ENCODE measurements at regions not wholly inside any gene's neighbourhood (a gene's known extent, or its start where the extent isn't known, plus 50 kb on each side); places are given as distances from the start of the nearest gene placed in this dataset.

DNA sequence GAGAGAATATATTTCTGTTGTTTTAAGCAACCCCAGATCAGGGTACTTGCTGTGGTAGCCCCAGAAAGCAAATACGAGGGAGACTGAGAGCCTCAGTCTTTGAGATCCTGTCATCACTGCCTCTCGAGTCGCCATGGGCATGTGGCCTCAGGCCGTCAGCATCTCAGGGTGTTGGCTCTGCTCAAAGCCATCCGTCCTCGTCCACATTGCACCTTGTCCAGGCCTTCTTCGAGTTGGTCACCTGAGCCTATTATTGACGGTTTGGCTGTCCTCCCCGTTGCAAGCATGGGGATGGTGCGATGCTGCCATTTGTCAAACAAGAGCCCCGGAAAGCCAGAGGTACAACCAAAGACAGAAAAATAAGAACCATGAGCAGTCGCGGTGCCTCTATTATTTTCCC lies 136.9 kb downstream of the IRF8 start:
- FAIRE-seq, result no peak
- TF ChIP-seq PAX5 (IDR thresholded peaks at IDR 0.05; ENCODE audit: insufficient read depth, low read length, severe bottlenecking) (no peak), POLR2AphosphoS5 (IDR thresholded peaks at IDR 0.05; ENCODE audit: low read depth, low read length) (no peak), TAF1 (IDR thresholded peaks at IDR 0.05; ENCODE audit: low read depth, low read length) (no peak), POLR2A (IDR thresholded peaks at IDR 0.05; ENCODE audit: low read depth, low read length) (no peak)

DNA sequence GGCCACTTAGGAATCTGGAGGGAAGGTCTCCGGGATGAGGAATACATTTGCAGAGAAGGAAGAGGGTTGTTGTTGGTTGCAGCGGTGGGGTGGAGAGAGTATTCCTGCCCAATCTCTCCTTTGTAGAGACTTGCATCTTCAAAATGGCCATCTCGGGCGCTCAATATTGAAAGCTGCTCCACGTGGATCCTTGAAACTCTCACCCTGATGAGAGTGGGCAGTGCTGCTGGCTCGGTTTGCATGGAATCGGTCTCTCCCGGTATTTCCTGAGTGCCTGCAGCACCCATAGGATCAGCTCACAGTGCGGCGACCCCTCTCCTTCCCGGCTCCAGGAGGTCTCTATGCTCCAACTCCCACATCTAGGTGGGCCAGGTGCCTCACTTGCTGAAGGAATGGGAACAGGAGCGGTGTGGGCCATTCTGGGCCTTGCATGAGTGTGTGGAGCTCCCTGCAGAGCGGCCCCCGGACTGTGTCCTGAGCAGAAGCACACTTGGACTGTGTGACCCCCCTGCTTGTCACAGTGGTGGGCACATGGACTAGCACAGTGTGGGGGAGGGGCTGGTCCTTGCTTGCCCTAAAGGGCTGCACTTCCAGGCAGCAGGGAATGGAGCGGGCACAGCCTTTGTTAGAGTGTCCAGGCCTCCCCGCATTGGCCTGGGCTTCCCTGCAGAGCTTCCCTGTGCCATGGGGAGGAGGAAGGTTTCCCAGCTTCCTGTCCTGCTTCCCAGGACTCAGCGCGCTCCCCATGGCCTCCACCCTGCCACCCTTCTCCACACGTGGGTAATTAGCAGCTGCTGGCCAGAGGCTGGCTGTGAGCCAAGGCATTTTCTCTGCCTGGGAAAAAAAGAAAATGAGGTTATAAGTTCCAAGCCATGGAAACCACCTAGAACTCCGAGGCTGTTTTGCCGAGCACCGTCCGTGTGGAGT lies 139.3 kb downstream of the IRF8 start:
- FAIRE-seq, result no peak
- no peak for DNase-seq (ENCODE audit: insufficient read length, low spot score)
- TF ChIP-seq SPI1 (IDR thresholded peaks at IDR 0.05; ENCODE audit: low read depth, low read length), result no peak
- TF ChIP-seq PAX5 (IDR thresholded peaks at IDR 0.05; ENCODE audit: insufficient read depth, low read length, severe bottlenecking), result no peak

More for the DNA sequence above, 136.9 kb downstream of the IRF8 start:
- DNase-seq (ENCODE audit: insufficient read length, low spot score), result no peak

DNA sequence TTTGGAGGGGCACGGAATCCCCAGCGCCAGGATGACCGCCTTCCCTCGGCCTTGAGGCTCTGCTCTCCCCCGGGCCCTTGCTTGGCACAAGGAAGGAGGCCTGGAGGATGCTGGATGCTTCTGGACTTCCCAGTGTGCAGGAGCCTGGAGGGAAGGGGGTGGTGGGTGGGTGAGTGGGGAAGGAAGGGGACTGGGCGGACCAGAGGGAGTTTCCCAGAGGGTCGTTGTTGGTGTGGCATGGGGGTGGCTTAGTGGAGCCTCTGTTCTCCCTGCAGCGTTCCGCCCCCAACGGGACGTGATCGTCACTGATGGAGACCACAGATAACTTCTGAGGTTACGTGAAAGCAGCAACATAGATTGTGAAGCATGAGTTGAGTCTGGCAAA lies 140.0 kb downstream of the IRF8 start:
- DNase-seq (ENCODE audit: insufficient read length, low spot score) (no peak), FAIRE-seq (no peak)
- TF ChIP-seq SPI1 (IDR thresholded peaks at IDR 0.05; ENCODE audit: low read depth, low read length), result no peak
- TF ChIP-seq POLR2A (IDR thresholded peaks at IDR 0.05; ENCODE audit: low read depth, low read length), result no peak
- TF ChIP-seq POU2F2 (IDR thresholded peaks at IDR 0.05; ENCODE audit: low read depth, low read length), result no peak
- no peak for TF ChIP-seq POLR2AphosphoS5 (IDR thresholded peaks at IDR 0.05; ENCODE audit: low read depth, low read length)
- no peak for TF ChIP-seq PAX5 (IDR thresholded peaks at IDR 0.05; ENCODE audit: insufficient read depth, low read length, severe bottlenecking)
- no peak for TF ChIP-seq TAF1 (IDR thresholded peaks at IDR 0.05; ENCODE audit: low read depth, low read length)

DNA sequence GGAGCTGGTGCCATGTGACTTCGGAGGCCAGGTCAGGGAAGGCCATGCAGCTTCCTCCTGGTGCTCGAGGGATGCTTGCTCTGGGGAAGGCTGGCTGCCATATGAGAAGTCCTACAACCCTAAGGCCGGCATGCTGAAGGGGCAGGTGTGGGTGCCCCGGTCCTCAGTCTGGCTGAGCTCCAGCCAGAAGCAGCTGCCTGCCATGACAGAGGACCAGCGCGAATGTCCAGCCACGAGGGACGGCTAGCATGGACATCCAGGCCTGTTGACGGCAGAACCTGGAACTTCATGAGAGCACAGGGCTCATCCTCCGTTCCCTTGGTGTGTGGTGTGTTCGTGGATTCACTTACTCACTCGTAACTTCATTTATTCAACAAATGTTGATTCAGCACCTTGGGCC lies 140.6 kb downstream of the IRF8 start:
- FAIRE-seq (no peak), DNase-seq (ENCODE audit: insufficient read length, low spot score) (no peak)
- TF ChIP-seq PAX5 (IDR thresholded peaks at IDR 0.05; ENCODE audit: insufficient read depth, low read length, severe bottlenecking) (no peak), TAF1 (IDR thresholded peaks at IDR 0.05; ENCODE audit: low read depth, low read length) (no peak), POU2F2 (IDR thresholded peaks at IDR 0.05; ENCODE audit: low read depth, low read length) (no peak), POLR2A (IDR thresholded peaks at IDR 0.05; ENCODE audit: low read depth, low read length) (no peak), SPI1 (IDR thresholded peaks at IDR 0.05; ENCODE audit: low read depth, low read length) (no peak), POLR2AphosphoS5 (IDR thresholded peaks at IDR 0.05; ENCODE audit: low read depth, low read length) (no peak)

DNA sequence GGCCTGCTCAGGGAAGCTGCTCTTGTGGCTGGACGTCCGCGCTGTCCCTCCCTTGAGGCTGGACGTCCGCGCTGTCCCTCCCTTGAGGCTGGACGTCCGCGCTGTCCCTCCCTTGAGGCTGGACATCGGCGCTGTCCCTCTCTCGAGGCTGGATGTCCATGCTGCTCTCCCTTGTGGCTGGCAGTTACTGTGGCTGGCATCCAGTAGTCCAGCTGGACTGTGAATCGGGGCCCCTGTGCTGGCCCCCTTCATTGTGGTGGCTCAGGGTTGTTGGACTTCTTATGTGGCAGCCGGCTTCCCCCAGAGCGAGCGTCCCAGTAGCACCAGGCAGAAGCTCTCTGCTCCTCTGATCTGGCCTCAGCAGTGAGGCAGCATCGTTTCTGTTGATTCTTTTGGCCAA lies 141.5 kb downstream of the IRF8 start:
- DNase-seq (ENCODE audit: insufficient read length, low spot score) (no peak), FAIRE-seq (no peak)
- TF ChIP-seq POLR2AphosphoS5 (IDR thresholded peaks at IDR 0.05; ENCODE audit: low read depth, low read length) (no peak), POLR2A (IDR thresholded peaks at IDR 0.05; ENCODE audit: low read depth, low read length) (no peak), POU2F2 (IDR thresholded peaks at IDR 0.05; ENCODE audit: low read depth, low read length) (no peak), PAX5 (IDR thresholded peaks at IDR 0.05; ENCODE audit: insufficient read depth, low read length, severe bottlenecking) (no peak), SPI1 (IDR thresholded peaks at IDR 0.05; ENCODE audit: low read depth, low read length) (no peak), TAF1 (IDR thresholded peaks at IDR 0.05; ENCODE audit: low read depth, low read length) (no peak)

DNA sequence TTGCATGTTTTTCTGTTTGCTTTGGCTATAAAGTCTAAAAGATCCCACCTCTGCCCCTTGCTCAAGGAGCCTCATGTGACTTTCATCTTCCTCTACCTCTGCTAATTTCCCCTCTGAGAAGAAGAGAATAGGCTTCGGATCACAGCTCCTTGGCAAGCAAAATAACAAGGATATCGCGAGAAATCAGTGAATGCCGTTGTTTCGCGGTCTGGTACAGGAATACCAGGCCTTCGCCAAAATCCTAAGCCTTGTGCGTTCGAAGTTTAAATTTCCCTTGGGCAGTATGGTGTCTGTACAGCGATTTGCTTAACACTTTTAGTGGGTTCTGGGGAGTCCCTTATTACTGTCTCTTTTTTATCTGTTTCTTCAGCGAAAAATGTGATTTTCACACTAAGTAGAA lies 142.3 kb downstream of the IRF8 start:
- no peak for DNase-seq (ENCODE audit: insufficient read length, low spot score)
- TF ChIP-seq POLR2A (IDR thresholded peaks at IDR 0.05; ENCODE audit: low read depth, low read length) (no peak), TAF1 (IDR thresholded peaks at IDR 0.05; ENCODE audit: low read depth, low read length) (no peak)

DNA sequence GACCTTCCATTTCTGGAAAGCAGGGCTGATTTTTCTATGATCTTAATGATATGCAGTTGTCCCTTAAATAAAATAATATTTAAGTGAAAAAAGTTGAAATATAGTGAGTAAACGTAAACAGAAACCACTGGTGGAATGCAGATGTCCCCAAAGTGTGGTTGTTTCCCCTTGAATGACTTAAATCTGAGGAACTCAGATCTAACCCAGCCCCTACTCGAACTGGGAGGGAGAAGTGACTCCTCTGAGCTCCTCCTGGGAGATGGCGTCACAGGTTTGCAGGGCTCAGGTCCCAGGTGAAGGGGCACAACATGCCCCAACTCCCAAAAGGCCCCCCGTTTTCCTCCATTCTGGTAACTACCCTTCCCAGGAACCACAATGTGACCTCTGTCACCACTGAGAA lies 142.8 kb downstream of the IRF8 start:
- no peak for FAIRE-seq
- TF ChIP-seq SPI1 (IDR thresholded peaks at IDR 0.05; ENCODE audit: low read depth, low read length), result no peak
- DNase-seq (ENCODE audit: insufficient read length, low spot score), result no peak

More for the DNA sequence above, 142.3 kb downstream of the IRF8 start:
- FAIRE-seq, result no peak

DNA sequence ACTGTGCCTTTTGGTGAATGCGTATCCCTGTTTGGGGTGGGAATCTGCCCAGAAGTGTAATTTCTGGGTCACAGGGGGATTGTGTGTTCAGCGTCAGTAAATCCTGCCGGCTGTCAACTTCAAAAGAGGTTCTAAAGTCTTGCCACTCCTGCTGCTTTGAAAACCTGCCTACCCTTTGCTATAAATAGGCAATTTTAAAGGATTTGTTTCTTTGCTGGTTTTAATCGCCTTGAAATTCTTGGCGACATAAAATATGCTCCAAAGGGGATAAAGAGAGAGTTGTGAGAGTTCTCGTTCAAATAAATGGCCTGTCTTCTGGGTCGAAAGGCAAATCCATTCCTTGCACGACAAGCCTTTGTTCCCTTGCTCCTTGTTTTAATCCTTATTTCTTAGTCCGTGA lies 143.4 kb downstream of the IRF8 start:
- no peak for DNase-seq (ENCODE audit: insufficient read length, low spot score)
- FAIRE-seq, result no peak
- TF ChIP-seq POU2F2 (IDR thresholded peaks at IDR 0.05; ENCODE audit: low read depth, low read length), result no peak
- TF ChIP-seq POLR2A (IDR thresholded peaks at IDR 0.05; ENCODE audit: low read depth, low read length), result no peak
- TF ChIP-seq PAX5 (IDR thresholded peaks at IDR 0.05; ENCODE audit: insufficient read depth, low read length, severe bottlenecking), result no peak
- no peak for TF ChIP-seq TAF1 (IDR thresholded peaks at IDR 0.05; ENCODE audit: low read depth, low read length)
- no peak for TF ChIP-seq SPI1 (IDR thresholded peaks at IDR 0.05; ENCODE audit: low read depth, low read length)
- no peak for TF ChIP-seq POLR2AphosphoS5 (IDR thresholded peaks at IDR 0.05; ENCODE audit: low read depth, low read length)

DNA sequence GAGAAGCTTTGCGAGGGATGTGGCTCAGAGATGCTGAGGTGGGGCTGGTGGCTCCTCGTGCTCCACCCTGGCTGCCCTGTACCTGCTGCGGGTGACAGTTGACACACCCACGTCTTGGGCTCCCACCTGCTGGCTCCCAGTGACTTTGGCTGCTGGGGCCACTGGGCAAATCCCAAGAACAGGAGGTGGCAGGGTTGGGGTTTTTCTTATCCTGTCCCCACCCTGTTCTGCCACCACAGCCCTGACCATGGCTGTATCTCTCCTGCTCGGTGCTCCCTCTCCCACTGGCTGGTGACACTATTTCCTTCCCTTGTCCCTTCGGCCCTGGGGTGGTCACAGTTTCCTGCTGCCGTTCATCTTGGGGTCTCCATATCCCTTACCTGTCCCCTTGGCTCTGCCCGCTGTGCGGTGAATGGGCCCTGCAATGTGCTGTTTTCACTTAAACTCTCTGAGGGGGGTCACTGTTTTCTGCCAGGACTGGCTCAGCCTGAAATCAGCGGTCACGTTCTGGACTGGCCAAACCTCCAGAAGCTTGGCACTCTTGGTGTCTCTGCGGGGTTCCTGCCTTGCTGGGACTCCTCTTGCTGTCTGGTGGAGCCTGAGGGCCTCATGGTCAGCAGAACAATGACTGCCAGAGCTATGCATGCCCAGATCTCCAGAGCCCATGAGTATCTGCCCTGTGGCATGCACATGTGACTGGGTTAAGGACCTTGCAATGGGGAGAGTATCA lies 144.2 kb downstream of the IRF8 start:
- FAIRE-seq, result no peak
- TF ChIP-seq TAF1 (IDR thresholded peaks at IDR 0.05; ENCODE audit: low read depth, low read length), result no peak
- TF ChIP-seq POLR2A (IDR thresholded peaks at IDR 0.05; ENCODE audit: low read depth, low read length), result no peak
- TF ChIP-seq POLR2AphosphoS5 (IDR thresholded peaks at IDR 0.05; ENCODE audit: low read depth, low read length), result no peak
- no peak for TF ChIP-seq PAX5 (IDR thresholded peaks at IDR 0.05; ENCODE audit: insufficient read depth, low read length, severe bottlenecking)
- no peak for TF ChIP-seq SPI1 (IDR thresholded peaks at IDR 0.05; ENCODE audit: low read depth, low read length)
- no peak for TF ChIP-seq POU2F2 (IDR thresholded peaks at IDR 0.05; ENCODE audit: low read depth, low read length)
- DNase-seq (ENCODE audit: insufficient read length, low spot score), result no peak

DNA sequence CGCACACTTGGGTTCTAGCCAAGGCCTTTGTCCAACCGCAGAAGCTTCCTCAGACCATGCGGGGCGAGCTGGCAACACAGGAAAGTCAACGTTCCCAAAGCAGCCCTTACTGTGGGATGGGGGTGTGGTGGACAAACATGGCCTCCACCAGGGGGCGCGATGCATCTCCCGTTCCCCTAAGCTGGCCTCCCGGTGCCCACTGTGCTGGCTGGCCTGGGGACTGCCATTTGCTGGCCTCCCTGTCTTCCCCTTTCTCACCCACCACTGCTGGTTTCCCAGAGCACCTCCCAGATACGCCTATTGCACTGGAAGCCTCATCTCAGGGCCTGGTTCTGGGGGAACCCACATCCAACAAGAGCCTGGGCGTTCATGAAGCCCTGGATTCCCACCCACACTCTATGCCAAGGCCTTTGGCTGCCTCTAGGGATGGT lies 145.3 kb downstream of the IRF8 start:
- DNase-seq (ENCODE audit: insufficient read length, low spot score) (peak; percentile 62), FAIRE-seq (peak; percentile 26)
- TF ChIP-seq SPI1 (IDR thresholded peaks at IDR 0.05; ENCODE audit: low read depth, low read length) (no peak), POLR2AphosphoS5 (IDR thresholded peaks at IDR 0.05; ENCODE audit: low read depth, low read length) (no peak), PAX5 (IDR thresholded peaks at IDR 0.05; ENCODE audit: insufficient read depth, low read length, severe bottlenecking) (no peak), TAF1 (IDR thresholded peaks at IDR 0.05; ENCODE audit: low read depth, low read length) (no peak)
